GM19035 (cell line): ENCODE measurements at regions not wholly inside any gene's neighbourhood (a gene's known extent, or its start where the extent isn't known, plus 50 kb on each side); places are given as distances from the start of the nearest gene placed in this dataset.
"Not testable (repeated sequence)": the region's sequence is repeated elsewhere in the genome, so short reads cannot be mapped to it uniquely, and the experiment has no call there.

Source experiments
- ATAC-seq: cut with Tn5 transposase; IDR thresholded peaks from one replicate; pipeline ENCODE4 v1.9.1; 2021; ENCODE audit not compliant: unreplicated experiment

GRCh38 chr20:48390981-48391380 lies 436.8 kb downstream of the PREX1 start:
- no peak for ATAC-seq

GRCh38 chr20:48387675-48388074 lies 440.1 kb downstream of the PREX1 start:
- no peak for ATAC-seq

- no peak for ATAC-seq
Measured at GRCh38 chr20:48385527-48385926, 442.3 kb downstream of the PREX1 start.

- ATAC-seq, result no peak
Measured at GRCh38 chr20:48385114-48385513, 442.7 kb downstream of the PREX1 start.

- no peak for ATAC-seq
Measured at GRCh38 chr20:48384147-48384818, 443.5 kb downstream of the PREX1 start.

- ATAC-seq, result no peak
Measured at GRCh38 chr20:48383252-48383651, 444.5 kb downstream of the PREX1 start.

- ATAC-seq, result no peak
Measured at GRCh38 chr20:48382304-48382703, 445.5 kb downstream of the PREX1 start.

GRCh38 chr20:48381353-48382120 lies 446.3 kb downstream of the PREX1 start:
- ATAC-seq, result no peak

- ATAC-seq, result no peak
Measured at GRCh38 chr20:48380661-48381060, 447.1 kb downstream of the PREX1 start.

- no peak for ATAC-seq
Measured at GRCh38 chr20:48378976-48379675, 448.7 kb downstream of the PREX1 start.

- ATAC-seq, result no peak
Measured at GRCh38 chr20:48377940-48378339, 449.9 kb downstream of the PREX1 start.

GRCh38 chr20:48375804-48376203 lies 452.0 kb downstream of the PREX1 start:
- ATAC-seq, result no peak

GRCh38 chr20:48374991-48375595 lies 452.7 kb downstream of the PREX1 start:
- ATAC-seq, result no peak

- not testable (repeated sequence) for ATAC-seq
Measured at GRCh38 chr20:48374031-48374907, 453.5 kb downstream of the PREX1 start.

GRCh38 chr20:48373555-48373934 lies 454.3 kb downstream of the PREX1 start:
- ATAC-seq, result no peak

GRCh38 chr20:48372851-48373554 lies 454.8 kb downstream of the PREX1 start:
- ATAC-seq, result not testable (repeated sequence)

GRCh38 chr20:48371211-48371610 lies 456.6 kb downstream of the PREX1 start:
- no peak for ATAC-seq

GRCh38 chr20:48368580-48369021 lies 459.2 kb downstream of the PREX1 start:
- not testable (repeated sequence) for ATAC-seq

GRCh38 chr20:48367541-48368358 lies 460.0 kb downstream of the PREX1 start:
- ATAC-seq, result not testable (repeated sequence)
